ENCODE measurements at regions not wholly inside any gene's neighbourhood (a gene's known extent, or its start where the extent isn't known, plus 50 kb on each side); places are given as distances from the start of the nearest gene placed in this dataset.
"Not testable (repeated sequence)": the region's sequence is repeated elsewhere in the genome, so short reads cannot be mapped to it uniquely, and the experiment has no call there.

DNA sequence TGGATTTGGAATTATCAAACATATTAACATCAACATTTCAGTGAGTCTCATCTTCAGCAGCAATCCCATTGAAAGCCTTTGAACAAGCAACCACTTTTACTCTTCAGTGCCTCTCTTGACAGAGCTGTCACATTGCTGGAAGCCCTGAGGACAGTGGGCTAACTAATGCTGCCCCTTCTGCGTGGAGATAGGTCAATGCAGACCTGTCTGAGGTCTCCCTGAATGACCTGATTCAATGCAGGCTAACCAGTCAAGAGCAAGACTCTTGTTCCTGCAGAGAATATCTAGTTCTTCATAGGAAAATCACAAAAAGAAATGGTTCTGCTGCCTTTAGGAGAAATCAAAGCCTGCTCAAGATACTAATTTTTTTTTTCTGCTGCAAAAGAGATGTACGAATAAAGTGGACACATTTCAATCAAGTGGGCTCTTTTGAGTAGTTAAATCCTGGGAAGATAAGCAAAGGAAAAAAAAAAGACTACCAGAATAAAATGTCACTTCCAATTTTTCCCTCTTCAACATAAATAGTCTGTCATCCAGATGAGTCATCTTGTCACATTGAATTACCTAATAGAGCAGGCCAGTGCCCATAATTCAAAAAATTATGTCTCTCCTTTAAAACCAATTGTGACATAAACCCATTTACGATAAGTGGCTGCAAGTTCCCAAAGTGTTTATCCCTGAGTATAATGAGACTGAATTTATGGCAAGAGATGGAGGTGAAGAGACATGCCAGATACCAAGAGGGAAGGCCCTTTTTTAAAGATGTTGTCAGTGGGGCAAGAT is 1269.0 kb upstream of the DDX18 start:
- Mint-ChIP-seq H3K27ac (no peak overlapping the region), H3K27me3 (ENCODE audit: low read depth) (no peaks in the 10 kb centered on the region), H3K4me3 (no peak overlapping the region), H3K9me3 (peaks cover 49% of the 10 kb centered on the region), H3K4me1 (no peaks in the 10 kb centered on the region), H3K36me3 (peaks cover 25% of the 10 kb centered on the region)
- ATAC-seq (no peak), DNase-seq (ENCODE audit: low spot score) (no peak)
- ChIA-PET POLR2A (no interaction called here), CTCF (no interaction called here)
- no peak for TF ChIP-seq SP1 (CRISPR knock-in tag; conservative IDR thresholded peaks at IDR 0.05)
- TF ChIP-seq GABPB1 (CRISPR knock-in tag; IDR thresholded peaks at IDR 0.05) = no peak
- TF ChIP-seq ZNF232 (CRISPR knock-in tag; IDR thresholded peaks at IDR 0.05) = no peak
- no peak for TF ChIP-seq FOXK1 (CRISPR knock-in tag; IDR thresholded peaks at IDR 0.05)
- TF ChIP-seq, protein P1, sequence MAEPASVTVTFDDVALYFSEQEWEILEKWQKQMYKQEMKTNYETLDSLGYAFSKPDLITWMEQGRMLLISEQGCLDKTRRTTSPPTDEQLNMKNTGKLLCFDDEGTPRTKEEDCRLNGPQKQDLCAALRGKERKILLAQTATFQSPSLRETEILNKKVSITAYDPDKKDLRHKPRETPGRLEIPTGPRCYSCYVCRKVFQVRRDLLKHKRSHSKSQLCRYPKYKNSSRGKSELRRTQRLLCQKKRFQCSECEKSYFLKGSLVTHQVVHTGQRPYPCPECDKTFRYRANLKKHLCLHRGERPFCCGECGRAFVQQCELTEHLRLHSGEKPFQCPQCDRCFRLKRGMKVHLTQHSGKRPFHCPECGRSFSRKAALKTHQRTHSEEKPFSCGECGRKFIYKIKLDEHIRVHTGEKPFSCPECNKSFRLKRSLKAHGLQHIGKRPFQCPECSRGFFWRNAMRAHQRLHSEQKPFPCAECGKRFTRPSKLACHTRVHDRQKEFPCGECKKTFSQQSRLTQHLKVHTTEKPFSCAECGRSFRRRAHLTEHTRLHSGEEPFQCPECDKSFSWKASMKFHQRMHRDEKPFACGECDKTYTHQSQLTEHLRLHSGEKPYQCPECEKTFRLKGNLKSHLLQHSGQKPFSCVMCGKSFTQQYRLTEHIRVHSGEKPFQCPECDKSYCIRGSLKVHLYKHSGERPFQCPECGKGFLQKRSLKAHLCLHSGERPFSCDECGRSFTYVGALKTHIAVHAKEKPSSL (CRISPR knock-in tag; conservative IDR thresholded peaks at IDR 0.05) = no peak
- TF ChIP-seq TEAD4 (CRISPR knock-in tag; IDR thresholded peaks at IDR 0.05) = no peak
- no peak for TF ChIP-seq TP53 (CRISPR knock-in tag; IDR thresholded peaks at IDR 0.05)
- TF ChIP-seq, protein P2, sequence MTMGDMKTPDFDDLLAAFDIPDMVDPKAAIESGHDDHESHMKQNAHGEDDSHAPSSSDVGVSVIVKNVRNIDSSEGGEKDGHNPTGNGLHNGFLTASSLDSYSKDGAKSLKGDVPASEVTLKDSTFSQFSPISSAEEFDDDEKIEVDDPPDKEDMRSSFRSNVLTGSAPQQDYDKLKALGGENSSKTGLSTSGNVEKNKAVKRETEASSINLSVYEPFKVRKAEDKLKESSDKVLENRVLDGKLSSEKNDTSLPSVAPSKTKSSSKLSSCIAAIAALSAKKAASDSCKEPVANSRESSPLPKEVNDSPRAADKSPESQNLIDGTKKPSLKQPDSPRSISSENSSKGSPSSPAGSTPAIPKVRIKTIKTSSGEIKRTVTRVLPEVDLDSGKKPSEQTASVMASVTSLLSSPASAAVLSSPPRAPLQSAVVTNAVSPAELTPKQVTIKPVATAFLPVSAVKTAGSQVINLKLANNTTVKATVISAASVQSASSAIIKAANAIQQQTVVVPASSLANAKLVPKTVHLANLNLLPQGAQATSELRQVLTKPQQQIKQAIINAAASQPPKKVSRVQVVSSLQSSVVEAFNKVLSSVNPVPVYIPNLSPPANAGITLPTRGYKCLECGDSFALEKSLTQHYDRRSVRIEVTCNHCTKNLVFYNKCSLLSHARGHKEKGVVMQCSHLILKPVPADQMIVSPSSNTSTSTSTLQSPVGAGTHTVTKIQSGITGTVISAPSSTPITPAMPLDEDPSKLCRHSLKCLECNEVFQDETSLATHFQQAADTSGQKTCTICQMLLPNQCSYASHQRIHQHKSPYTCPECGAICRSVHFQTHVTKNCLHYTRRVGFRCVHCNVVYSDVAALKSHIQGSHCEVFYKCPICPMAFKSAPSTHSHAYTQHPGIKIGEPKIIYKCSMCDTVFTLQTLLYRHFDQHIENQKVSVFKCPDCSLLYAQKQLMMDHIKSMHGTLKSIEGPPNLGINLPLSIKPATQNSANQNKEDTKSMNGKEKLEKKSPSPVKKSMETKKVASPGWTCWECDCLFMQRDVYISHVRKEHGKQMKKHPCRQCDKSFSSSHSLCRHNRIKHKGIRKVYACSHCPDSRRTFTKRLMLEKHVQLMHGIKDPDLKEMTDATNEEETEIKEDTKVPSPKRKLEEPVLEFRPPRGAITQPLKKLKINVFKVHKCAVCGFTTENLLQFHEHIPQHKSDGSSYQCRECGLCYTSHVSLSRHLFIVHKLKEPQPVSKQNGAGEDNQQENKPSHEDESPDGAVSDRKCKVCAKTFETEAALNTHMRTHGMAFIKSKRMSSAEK (CRISPR knock-in tag; IDR thresholded peaks at IDR 0.05; ENCODE audit: borderline replicate concordance) = no peak
- no peak for TF ChIP-seq ZNF423 (CRISPR knock-in tag; IDR thresholded peaks at IDR 0.05)
- no peak for TF ChIP-seq ETV6 (CRISPR knock-in tag; IDR thresholded peaks at IDR 0.05)
- TF ChIP-seq, protein P3, sequence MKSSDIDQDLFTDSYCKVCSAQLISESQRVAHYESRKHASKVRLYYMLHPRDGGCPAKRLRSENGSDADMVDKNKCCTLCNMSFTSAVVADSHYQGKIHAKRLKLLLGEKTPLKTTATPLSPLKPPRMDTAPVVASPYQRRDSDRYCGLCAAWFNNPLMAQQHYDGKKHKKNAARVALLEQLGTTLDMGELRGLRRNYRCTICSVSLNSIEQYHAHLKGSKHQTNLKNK (CRISPR knock-in tag; IDR thresholded peaks at IDR 0.05) = no peak
- TF ChIP-seq, protein P4, sequence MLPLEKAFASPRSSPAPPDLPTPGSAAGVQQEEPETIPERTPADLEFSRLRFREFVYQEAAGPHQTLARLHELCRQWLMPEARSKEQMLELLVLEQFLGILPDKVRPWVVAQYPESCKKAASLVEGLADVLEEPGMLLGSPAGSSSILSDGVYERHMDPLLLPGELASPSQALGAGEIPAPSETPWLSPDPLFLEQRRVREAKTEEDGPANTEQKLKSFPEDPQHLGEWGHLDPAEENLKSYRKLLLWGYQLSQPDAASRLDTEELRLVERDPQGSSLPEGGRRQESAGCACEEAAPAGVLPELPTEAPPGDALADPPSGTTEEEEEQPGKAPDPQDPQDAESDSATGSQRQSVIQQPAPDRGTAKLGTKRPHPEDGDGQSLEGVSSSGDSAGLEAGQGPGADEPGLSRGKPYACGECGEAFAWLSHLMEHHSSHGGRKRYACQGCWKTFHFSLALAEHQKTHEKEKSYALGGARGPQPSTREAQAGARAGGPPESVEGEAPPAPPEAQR (CRISPR knock-in tag; IDR thresholded peaks at IDR 0.05) = no peak
- TF ChIP-seq, protein P5, sequence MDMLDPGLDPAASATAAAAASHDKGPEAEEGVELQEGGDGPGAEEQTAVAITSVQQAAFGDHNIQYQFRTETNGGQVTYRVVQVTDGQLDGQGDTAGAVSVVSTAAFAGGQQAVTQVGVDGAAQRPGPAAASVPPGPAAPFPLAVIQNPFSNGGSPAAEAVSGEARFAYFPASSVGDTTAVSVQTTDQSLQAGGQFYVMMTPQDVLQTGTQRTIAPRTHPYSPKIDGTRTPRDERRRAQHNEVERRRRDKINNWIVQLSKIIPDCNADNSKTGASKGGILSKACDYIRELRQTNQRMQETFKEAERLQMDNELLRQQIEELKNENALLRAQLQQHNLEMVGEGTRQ (CRISPR knock-in tag; IDR thresholded peaks at IDR 0.05) = no peak

DNA sequence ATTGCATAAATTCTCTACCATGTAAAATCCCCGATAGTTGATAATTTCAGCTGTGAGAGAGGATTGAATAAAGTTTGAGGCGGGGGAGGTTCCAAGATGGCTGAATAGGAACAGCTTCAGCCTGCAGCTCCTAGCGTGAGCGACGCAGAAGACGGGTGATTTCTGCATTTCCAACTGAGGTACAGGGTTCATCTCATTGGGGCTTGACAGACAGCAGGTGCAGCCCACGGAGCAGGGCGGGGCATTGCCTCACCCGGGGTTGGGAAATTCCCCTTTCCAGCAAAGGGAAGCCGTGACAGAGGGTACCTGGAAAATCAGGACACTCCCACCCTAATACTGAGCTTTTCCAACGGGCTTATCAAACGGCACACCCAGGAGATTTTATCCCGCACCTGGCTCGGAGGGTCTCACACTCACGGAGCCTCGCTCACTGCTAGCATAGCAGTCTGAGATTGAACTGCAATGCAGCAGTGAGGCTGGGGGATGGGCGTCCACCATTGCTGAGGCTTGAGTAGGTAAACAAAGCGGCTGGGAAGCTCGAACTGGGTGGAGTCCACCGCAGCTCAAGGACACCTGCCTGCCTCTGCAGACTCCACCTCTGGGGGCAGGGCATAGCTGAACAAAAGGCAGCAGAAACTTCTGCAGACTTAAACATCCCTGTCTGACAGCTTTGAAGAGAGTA is 1261.6 kb upstream of the DDX18 start:
- peaks cover 55% of the 10 kb centered on the region for H3K9me3 Mint-ChIP-seq
- H3K27ac Mint-ChIP-seq; CTCF ChIA-PET; H3K27me3 Mint-ChIP-seq (ENCODE audit: low read depth); H3K4me1 Mint-ChIP-seq; ATAC-seq; POLR2A ChIA-PET; H3K4me3 Mint-ChIP-seq: not testable (repeated sequence)
- TF ChIP-seq FOXK1 (CRISPR knock-in tag; IDR thresholded peaks at IDR 0.05) = peak; percentile 20; the same call in 1 of the 2 replicates
- peak; percentile 25 for DNase-seq (ENCODE audit: low spot score)
- peaks cover 26% of the 10 kb centered on the region for H3K36me3 Mint-ChIP-seq
